NB4 (cell line): ENCODE measurements at regions not wholly inside any gene's neighbourhood (a gene's known extent, or its start where the extent isn't known, plus 50 kb on each side); places are given as distances from the start of the nearest gene placed in this dataset.

Experiments
- MYC ChIP-seq: IDR thresholded peaks from 2 replicates; pipeline ENCODE4 v1.6.1; 2011; ENCODE audit warnings: low read depth, low read length
- POLR2A ChIP-seq: IDR thresholded peaks from 2 replicates; pipeline ENCODE4 v1.6.1; 2011; ENCODE audit warnings: mild to moderate bottlenecking; ENCODE audit not compliant: insufficient read length; ENCODE audit errors: extremely low read depth
- TF ChIP-seq, protein P1 (sequence below): IDR thresholded peaks from one replicate; pipeline ENCODE4 v1.5.1; 2012; ENCODE audit warnings: low read depth, low read length
- TF ChIP-seq, protein P2 (sequence below): IDR thresholded peaks from 2 replicates; pipeline ENCODE4 v1.6.1; 2011; ENCODE audit warnings: low read depth, low read length

DNA sequence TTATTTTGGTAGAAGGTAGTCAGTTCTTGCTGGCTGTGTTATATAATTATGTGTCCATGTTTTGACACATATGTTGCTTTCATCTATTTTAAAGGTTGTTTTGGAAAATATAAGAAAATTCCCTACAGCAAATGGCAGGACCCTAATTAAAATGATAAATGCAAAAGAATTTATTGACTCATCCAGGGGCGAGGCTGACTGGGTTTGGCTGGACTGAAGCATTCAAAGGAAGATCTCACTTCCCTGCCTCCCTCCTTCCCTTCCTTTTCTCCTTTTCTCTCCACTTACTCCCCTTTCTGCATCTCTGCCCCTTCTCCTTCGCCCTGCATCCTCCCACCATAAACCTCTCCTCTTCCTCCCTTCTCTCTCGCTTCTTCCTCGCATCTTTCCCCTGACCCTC is 129.6 kb downstream of the SNAPC1 start:
- TF ChIP-seq POLR2A (no peak), MYC (no peak)
- TF ChIP-seq, protein P1, sequence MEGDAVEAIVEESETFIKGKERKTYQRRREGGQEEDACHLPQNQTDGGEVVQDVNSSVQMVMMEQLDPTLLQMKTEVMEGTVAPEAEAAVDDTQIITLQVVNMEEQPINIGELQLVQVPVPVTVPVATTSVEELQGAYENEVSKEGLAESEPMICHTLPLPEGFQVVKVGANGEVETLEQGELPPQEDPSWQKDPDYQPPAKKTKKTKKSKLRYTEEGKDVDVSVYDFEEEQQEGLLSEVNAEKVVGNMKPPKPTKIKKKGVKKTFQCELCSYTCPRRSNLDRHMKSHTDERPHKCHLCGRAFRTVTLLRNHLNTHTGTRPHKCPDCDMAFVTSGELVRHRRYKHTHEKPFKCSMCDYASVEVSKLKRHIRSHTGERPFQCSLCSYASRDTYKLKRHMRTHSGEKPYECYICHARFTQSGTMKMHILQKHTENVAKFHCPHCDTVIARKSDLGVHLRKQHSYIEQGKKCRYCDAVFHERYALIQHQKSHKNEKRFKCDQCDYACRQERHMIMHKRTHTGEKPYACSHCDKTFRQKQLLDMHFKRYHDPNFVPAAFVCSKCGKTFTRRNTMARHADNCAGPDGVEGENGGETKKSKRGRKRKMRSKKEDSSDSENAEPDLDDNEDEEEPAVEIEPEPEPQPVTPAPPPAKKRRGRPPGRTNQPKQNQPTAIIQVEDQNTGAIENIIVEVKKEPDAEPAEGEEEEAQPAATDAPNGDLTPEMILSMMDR: no peak
- TF ChIP-seq, protein P2, sequence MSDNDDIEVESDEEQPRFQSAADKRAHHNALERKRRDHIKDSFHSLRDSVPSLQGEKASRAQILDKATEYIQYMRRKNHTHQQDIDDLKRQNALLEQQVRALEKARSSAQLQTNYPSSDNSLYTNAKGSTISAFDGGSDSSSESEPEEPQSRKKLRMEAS: no peak
